Astrocyte of the hippocampus (primary cell): ENCODE measurements at regions not wholly inside any gene's neighbourhood (a gene's known extent, or its start where the extent isn't known, plus 50 kb on each side); places are given as distances from the start of the nearest gene placed in this dataset.
A peak's percentile ranks its signal among the peaks of the same experiment; 100 is the strongest.
"Not testable (repeated sequence)": the region's sequence is repeated elsewhere in the genome, so short reads cannot be mapped to it uniquely, and the experiment has no call there.

Experiments used
- DNase-seq: peaks from one replicate; pipeline ENCODE4 v3.0.0; 2011; ENCODE audit warnings: low read depth, low spot score

DNA sequence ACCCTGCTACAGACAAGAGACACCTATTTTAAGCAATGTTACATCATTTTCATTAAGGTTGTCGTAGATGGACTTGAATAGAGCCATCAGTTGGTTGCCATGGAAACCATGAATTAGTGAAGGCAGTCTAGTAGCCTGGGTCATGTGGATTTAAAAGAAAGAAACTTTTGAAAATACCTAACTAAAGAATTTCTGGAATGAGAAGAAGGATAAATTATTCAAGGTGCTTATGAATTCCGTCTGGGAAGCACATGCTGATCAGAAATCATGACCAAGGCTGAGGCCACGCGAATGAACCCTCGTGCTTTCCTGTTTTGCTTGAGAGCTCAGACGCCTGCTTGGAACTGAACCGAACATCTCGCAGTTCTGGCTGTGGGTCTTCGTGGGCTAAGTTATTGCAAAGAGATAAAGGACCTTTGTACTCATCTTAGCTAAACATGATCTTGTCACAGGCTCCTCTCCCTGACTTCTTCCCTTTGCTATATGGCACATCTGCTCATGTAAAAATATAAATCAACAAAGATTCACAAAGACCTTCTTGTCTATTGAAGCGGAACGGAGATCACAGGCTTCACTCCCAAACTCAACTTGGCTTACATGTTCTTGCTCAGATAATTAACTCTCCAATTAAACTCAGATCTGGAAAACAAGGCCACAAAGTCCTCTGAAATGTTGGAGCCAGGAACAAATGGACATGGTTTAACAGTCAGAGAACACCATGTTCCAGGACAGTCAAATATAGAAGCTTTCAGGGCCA lies 140.2 kb downstream of the NUFIP1 start:
- peak; percentile 51 for DNase-seq

DNA sequence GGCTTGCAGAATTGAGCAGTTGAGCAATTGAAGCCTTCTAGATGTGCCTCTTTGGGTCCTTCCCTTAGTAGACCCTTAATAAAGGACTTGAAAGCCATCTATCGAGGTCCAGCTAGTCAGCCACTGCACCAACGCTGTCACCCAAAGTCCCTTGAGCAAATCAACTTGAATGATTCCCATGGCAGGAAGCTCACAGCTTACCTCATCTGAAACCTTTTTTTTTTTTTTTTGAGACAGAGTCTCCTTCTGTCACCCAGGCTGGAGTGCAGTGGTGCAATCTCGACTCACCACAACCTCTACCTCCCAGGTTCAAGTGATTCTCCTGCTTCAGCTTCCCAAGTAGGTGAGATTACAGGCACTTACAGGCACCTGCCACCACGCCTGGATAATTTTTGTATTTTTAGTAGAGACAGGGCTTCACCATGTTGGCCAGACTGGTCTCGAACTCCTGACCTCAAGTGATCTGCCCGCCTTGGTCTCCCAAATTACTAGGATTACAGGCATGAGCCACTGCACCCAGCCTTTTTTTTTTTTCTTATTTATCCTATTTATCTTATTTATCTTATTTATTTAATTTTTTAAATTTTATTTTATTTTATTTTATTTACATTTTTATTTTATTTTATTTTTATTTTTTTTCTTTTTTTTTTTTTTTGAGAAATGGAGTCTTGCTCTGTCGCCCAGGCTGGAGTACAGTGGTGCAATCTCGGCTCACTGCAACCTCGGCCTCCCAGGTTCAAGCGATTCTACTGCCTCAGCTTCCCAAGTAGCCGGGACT lies 143.8 kb downstream of the NUFIP1 start:
- not testable (repeated sequence) for DNase-seq

DNA sequence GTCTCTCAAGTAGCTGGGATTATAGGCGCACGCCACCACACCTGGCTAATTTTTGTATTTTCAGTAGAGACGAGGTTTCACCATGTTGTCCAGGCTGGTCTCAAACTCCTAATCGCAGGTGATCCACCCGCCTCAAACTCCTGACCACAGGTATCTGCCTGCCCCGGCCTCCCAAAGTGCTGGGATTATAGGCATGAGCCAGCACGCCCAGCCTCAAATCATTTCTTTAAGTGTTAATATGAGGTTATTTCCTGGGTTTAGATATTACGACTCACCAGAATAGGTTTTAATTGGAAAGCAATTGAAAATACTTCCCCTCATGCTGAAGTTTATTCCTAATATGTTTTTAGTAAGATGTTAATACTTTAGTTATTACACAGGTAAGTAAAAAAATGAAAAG lies 144.5 kb downstream of the NUFIP1 start:
- no peak for DNase-seq

DNA sequence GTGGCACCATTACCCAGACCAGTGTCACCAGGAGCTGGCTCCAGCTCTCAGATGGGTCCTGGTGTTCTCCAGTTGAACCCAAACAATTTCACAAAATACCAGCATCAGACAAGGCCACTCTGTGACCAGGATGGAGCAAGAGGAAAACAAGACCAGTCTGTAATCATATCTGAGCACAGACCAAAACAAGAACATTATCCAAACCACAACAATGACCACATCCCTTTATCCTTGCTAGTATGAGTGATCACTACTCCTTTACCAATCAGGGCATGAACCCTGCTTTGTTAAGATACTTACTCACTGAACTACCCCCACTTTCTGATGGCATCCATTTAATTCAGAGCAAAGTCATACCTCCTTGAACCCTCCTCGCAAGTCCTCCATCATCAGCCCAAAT lies 145.9 kb downstream of the NUFIP1 start:
- DNase-seq = peak; percentile 38

DNA sequence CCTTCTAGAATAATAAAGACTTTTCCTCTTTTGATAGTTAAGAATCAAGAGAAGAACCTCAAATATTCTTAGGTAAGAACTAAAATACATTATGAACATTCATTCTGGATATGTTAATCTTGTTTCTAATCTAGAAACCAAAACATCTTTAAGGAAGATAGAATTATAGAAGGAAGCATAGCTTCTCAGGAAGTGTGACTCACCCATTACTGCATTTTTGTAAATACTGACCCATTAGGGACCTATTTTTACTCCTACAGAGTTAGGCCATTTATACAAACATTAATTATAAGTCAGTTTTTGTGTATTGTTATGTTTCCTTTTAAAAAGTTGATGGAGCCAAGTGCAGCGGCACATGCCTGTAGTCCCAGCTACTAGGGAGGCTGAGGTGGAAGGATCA lies 147.1 kb downstream of the NUFIP1 start:
- DNase-seq = no peak

DNA sequence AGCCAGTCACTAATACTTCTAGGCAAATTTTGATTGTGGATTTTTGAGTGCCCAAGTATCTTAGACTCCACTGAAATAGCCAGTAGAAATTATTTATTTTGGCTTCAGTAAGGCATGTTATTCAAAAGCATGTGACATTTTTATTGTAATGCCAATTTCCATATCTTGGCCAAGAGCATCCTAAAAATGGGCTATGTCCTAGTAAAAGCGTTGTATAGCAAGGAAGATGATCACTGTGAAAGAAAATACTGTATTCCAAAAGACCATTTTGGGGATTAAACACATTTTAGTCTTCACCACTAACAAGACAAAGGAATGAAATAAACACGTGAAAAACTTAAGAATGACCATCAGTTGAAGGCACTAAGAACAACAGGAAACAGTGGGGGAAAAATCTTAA lies 149.1 kb downstream of the NUFIP1 start:
- no peak for DNase-seq

DNA sequence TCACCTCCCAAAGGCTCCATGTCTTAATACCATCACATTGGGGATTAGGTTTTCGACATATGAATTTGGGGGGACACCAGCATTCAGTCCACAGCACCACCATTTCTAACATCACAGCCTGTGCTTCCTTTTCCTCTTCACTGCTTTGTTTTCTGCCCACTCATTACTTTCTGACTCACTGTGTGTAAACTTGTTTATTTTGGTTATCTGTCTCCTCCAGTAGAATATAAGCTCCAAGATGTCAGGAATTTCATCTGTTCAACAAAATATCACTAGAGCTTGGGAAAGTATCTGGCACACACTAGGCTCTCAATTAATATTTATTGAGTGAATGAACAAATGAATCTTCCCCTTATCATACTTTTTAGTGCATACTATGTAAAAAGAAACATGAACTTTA lies 152.0 kb downstream of the NUFIP1 start:
- DNase-seq = no peak

DNA sequence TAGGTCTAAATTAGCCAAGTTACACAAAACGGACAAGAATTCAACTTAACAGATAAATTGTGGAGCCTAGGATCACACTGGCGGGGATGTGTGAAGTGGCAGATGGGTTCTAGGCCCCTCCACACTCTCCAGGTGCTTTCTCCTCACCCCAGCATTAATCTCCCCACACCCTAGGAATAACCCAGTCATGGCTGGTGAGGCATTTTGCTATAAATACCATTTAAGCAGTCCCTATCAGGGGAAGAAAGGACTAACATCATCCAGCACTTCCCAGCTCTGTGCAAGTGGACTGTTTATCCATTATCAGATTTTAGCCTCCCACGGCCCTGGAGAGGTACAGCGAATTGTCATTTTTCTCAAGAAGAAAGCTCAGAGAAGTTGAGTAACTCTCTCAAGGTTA lies 154.9 kb downstream of the NUFIP1 start:
- DNase-seq = no peak

DNA sequence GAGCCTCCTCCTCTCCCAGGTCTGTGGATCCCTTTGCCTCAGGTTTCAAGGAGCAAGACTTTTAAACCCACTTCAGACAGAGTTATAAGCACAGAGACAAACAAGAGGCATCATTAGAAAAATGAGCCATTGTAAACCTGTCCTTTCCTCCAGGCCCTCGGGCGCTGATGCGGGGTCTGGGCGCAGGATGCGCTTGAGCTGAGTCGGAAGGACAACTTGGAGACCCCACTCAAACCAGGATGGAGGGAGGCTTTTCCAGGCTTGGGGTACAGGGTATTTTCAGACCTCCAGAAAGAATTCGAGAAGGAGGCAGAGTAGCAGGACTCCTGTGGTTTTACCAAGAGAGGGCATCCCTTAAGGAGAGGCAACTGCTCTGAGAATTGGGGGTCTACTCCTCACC lies 155.6 kb downstream of the NUFIP1 start:
- no peak for DNase-seq

DNA sequence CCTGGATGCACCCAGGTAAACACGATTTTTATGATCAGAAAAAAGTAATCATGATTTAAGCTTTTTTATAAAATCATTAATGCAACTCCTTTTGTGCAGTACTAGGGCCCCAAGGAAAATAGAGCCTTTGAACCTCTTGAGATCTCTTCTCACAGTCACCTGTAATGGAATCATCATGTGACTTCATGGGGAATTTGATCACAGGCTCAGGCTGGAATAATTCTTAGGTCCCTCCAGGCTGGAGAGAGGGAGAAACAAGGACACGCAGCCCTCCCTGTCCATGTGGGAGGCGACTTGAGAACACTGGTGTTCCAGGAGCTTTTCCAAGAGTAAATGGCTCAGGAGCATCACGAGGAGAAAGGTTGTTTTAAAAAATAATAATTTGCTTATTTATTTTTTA lies 156.1 kb downstream of the NUFIP1 start:
- DNase-seq = no peak

DNA sequence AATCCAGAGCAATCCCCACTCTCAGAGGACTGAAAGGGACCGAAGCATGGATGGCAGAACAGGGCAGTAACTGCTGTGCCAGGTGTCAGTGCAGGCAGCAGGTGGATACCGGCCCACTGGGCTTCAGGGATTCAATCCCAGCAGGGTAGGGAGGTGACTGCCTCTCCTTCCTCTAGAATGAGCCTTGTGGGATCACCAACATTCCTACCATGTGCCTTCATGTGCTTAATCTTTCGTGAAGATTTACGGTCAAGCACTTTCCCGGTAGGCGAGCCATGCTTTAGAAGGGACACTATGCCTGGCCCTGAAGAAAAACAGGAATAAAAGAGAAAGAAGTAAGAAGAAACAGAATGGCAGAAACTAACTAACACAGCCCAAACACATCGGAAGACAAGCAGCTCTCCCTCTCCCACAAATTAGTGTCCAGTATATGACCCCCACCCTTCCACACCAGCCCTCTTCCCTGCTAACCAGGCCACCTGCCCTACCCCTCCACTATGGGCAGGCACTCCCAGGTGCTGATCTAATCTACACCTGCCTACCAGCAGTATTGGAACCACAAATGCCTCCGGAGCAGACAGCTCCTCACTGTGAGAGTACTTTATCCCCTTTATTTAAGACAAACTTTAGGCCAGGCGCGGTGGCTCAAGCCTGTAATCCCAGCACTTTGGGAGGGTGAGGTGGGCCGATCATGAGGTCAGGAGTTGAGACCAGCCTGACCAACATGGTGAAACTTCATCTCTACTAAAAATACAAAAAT lies 162.5 kb downstream of the NUFIP1 start:
- no peak for DNase-seq

DNA sequence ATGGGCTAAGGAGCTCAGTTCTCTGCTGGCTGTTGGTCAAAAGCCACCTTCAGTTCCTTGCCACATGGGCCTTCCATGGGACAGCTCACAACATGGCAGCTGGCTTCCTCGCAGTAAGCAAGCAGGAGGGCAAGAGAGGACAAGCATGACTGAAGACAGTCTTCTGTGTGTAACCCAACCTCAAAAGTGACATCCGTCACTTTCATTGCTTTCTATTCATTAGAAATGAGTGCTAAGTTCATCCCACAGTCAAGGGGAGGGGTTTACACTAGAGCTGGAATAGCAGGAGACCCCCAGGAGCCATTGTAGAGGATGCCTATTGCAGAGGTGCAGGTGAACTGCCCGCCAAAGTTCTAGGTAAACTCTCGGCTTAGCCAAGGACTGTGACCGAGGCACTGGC lies 163.3 kb downstream of the NUFIP1 start:
- DNase-seq = no peak

DNA sequence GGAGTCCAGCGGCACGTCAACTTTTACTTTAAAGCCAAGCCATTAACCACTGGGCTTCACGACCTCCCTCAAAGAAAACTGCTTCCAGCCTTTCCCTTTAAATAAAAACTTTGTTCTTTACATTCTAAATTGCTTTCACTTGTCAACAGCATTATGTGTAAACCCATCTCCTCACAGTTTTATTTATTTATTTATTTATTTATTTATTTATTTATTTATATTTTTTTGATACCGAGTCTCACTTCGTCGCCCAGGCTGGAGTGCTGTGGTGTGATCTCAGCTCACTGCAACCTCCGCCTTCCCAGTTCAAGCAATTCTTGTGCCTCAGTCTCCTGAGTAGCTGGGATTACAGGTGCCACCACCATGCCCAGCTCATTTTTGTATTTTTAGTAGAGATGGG lies 165.7 kb downstream of the NUFIP1 start:
- not testable (repeated sequence) for DNase-seq

DNA sequence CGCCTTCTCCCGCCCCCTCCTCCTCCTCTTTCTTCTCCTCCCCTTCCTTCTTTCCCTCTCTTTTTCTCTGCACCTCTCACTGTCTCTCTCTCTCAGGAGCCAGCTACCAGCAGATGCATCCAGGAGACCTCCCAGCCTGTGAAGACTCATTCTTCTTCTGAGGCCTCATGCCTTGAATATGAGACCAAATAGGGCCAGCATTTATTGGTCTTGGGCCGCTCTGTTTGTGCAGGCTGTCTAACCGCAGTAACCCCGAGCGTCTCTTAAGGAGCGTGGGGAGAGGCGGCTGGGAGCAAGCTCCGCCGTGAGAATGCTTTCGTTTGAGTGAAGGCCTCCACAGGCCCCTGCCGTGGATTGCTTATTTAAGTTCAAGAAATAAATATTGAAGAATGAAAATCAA lies 167.0 kb downstream of the NUFIP1 start:
- no peak for DNase-seq

DNA sequence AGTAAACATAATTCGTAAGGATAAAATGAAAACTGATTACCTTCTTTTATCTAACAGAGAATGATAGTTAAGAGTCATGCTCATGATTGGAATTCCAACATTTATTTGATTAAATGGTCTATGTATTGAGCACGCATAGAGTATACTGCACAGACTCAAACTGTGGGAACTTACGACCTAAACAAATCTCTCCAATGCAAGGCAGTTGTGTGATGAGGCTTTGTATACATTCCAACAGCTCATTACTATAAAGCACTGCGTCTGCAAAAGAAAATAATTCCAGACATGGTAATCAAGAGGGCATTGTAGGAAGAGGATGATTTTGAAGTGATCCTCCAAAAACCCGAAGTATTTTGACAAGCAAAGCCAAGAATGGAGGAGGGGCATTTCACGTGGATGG lies 169.5 kb downstream of the NUFIP1 start:
- no peak for DNase-seq

DNA sequence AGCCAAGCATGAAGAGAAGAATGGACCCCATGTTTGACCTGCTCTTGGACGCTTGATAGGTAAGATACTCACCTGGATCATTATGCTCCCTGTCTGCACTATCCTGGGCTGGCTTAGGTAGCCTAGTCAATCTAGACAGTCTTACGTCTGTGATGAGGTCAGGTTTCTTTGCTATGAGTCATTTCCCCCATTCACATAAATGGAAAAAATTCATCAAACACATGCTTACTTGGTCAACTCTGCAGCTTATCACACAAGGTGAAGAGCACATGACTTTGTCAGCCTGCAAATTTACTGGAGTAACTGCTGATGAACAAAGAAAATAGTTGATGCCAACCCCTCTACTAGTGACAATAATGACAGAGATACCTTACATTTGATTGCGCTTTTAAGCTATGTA lies 170.0 kb downstream of the NUFIP1 start:
- peak; percentile 72 for DNase-seq

DNA sequence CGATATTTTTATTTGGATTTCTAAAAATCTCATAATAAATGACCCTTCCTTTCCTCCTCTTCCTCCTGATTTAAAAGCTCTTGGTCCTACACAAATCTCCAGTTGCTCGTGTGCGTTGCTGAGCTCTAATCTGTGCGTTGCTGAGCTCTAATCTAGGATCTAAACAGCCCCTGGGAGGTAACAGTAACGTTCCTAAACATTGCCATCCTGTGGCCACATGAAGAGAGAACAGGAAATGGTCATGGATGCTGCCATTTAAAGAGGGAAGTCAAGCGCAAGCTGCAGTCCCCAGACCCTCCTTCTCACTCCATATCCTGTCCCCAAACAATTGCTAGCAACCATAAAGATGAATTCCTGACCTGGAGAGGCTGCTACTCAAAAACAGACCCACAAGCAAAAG lies 170.8 kb downstream of the NUFIP1 start:
- DNase-seq = peak; percentile 40

DNA sequence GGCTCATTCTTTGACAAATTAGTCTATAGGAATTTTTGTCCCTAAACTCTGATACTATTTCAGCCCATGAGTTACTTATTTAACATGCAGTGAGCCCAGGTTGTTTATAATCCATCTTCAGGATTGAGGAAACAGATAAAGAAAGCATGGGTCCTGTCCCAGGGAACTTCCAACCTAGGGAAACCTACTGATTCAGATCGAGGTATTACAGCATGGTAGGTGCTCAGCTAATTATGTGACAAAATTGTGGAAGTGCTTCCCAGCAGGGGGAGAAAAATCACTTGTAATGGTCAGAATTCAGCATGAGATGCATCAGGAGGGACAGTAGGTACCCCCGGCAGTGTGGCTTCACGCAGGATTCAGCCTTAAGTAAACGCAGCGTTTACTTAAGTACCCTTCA lies 171.3 kb downstream of the NUFIP1 start:
- DNase-seq = no peak

DNA sequence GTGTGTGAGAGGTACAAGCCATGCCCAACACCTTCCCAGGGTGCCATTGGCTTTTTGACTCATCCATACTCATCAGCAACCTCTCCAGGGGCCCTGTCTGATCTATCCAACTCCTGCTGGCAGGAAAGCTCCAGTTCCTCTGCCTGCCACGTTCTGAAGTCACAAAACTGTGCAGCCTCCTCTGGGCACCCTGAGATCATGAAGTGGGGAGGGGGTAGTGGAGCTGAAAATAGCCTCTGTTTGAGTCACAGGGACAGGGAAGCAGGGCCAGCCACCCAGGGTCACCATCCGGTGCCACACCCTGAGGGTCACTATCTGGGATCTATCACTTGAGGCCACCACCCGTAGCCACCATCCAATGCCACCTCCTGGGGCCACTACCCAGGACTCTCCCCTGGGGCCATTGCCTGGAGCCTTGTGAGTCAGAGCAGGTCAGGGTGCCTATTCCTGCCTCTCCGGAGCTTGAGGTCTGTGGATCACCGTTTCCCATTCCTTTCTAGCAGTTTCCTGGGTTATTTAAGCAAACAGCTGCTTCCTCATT lies 172.1 kb downstream of the NUFIP1 start:
- DNase-seq = no peak

DNA sequence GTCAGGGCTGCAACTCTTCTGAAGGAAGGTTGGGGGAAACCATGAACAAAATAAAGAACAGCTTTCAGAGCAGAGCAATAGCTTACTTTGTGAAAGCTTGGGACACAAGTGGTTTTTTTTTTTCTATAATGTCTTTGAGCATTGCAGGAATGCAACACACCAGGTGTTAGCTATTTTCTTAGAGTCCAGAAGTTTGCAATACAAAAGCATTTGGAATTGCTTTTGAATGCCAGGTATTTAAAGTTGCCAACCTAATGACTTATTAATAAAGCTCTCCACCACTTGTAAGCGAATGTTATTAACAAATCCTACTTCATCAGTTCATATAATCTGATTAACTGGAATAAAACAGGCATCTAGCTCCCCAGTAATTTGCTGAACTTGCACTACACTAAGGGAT lies 172.6 kb downstream of the NUFIP1 start:
- no peak for DNase-seq

DNA sequence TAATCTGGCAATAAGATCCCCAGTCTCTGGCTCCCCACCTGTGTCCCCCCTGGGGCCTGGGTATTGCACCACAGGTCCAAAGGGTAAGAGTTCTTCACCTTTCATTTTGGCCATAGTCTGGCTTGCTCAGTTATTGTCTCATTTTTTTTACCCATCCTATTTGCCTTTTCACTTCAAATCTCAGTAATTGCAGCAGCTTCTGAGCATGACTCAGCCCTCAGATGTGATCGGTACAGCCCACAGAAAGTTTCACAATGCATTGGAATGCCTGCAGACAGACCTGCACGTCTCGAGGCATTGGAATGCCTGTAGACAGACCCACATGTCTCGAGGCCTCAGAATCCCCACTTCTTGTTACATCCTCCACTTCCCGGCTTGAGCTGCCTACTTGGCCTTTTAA lies 173.6 kb downstream of the NUFIP1 start:
- DNase-seq = peak; percentile 96

DNA sequence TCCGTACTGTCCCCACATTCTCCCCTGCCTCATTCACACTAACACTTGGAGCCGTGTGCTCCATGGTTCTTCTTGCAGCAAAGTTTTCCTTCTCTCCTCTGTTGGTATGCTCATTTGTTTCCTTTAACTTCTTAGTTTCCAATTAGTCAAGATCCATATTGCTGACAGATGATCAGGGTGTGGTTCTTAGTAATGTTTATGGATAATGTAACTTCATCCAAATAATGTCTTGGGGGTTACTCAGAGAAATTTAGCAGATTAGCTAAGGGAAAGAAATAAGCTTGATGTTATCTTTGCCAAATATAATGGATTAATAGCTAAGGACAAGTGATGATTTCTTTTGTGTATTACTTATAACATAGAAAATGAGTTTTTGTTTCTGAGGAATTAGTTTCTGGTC lies 174.4 kb downstream of the NUFIP1 start:
- no peak for DNase-seq
